Activated naive CD4-positive, alpha-beta T cell treated with anti-CD3 and anti-CD28 coated beads, Interleukin-2, amount 10 ng/mL, durations not matched to agents 7 days and 5 days (primary cell): ENCODE measurements at regions not wholly inside any gene's neighbourhood (a gene's known extent, or its start where the extent isn't known, plus 50 kb on each side); places are given as distances from the start of the nearest gene placed in this dataset.
"Not testable (repeated sequence)": the region's sequence is repeated elsewhere in the genome, so short reads cannot be mapped to it uniquely, and the experiment has no call there.

Source experiments
- CTCF ChIA-PET: fragments of 350-600 bp; sonication (Branson Sonifier 250); formaldehyde crosslinking; loops from one replicate; lab custom pipeline; 2021; ENCODE audit warnings: antibody characterized with exemption; lab: Charles Lee
- DNase-seq: peaks from one replicate; pipeline ENCODE4 v3.0.0-alpha.2; 2020
- H3K27ac Mint-ChIP-seq: one replicate; pipeline ENCODE4 v1.8.0; 2021; ENCODE audit warnings: mild to moderate bottlenecking, moderate library complexity, mixed read lengths
- H3K27me3 Mint-ChIP-seq: one replicate; pipeline ENCODE4 v1.8.0; 2021; ENCODE audit warnings: mild to moderate bottlenecking, mixed read lengths
- H3K36me3 Mint-ChIP-seq: one replicate; pipeline ENCODE4 v1.8.0; 2021; ENCODE audit warnings: mixed read lengths
- H3K4me1 Mint-ChIP-seq: one replicate; pipeline ENCODE4 v1.8.0; 2021; ENCODE audit warnings: mixed read lengths
- H3K4me3 Mint-ChIP-seq: one replicate; pipeline ENCODE4 v1.8.0; 2021; ENCODE audit warnings: mild to moderate bottlenecking, moderate library complexity, mixed read lengths
- H3K9me3 Mint-ChIP-seq: one replicate; pipeline ENCODE4 v1.8.0; 2021; ENCODE audit warnings: mixed read lengths

GRCh38 chr6:76837564-76837963 lies 625.7 kb downstream of the HTR1B start:
- Mint-ChIP-seq H3K4me1 (no peaks in the 10 kb centered on the region), H3K27ac (no peak overlapping the region), H3K9me3 (no peaks in the 10 kb centered on the region), H3K36me3 (no peaks in the 10 kb centered on the region), H3K4me3 (no peak overlapping the region), H3K27me3 (no peaks in the 10 kb centered on the region)
- DNase-seq, result no peak
- CTCF ChIA-PET, result no interaction called here

GRCh38 chr6:76835695-76836094 lies 627.6 kb downstream of the HTR1B start:
- Mint-ChIP-seq H3K4me3 (no peak overlapping the region), H3K9me3 (no peaks in the 10 kb centered on the region), H3K27me3 (no peaks in the 10 kb centered on the region), H3K4me1 (no peaks in the 10 kb centered on the region), H3K27ac (no peak overlapping the region), H3K36me3 (no peaks in the 10 kb centered on the region)
- DNase-seq, result no peak
- CTCF ChIA-PET, result no interaction called here

GRCh38 chr6:76835293-76835692 lies 628.0 kb downstream of the HTR1B start:
- H3K4me1 Mint-ChIP-seq, result no peaks in the 10 kb centered on the region
- no peaks in the 10 kb centered on the region for H3K27me3 Mint-ChIP-seq
- CTCF ChIA-PET, result no interaction called here
- no peak for DNase-seq
- no peak overlapping the region for H3K27ac Mint-ChIP-seq
- no peaks in the 10 kb centered on the region for H3K36me3 Mint-ChIP-seq
- no peaks in the 10 kb centered on the region for H3K9me3 Mint-ChIP-seq
- H3K4me3 Mint-ChIP-seq, result no peak overlapping the region

GRCh38 chr6:76834399-76834798 lies 628.9 kb downstream of the HTR1B start:
- no peaks in the 10 kb centered on the region for H3K9me3 Mint-ChIP-seq
- H3K4me1 Mint-ChIP-seq, result no peaks in the 10 kb centered on the region
- DNase-seq, result no peak
- H3K27me3 Mint-ChIP-seq, result no peaks in the 10 kb centered on the region
- H3K27ac Mint-ChIP-seq, result no peak overlapping the region
- no peak overlapping the region for H3K4me3 Mint-ChIP-seq
- H3K36me3 Mint-ChIP-seq, result no peaks in the 10 kb centered on the region
- CTCF ChIA-PET, result no interaction called here

GRCh38 chr6:76831299-76831698 lies 632.0 kb downstream of the HTR1B start:
- no peaks in the 10 kb centered on the region for H3K4me1 Mint-ChIP-seq
- no peak for DNase-seq
- H3K9me3 Mint-ChIP-seq, result no peaks in the 10 kb centered on the region
- no peak overlapping the region for H3K4me3 Mint-ChIP-seq
- H3K36me3 Mint-ChIP-seq, result no peaks in the 10 kb centered on the region
- CTCF ChIA-PET, result no interaction called here
- no peak overlapping the region for H3K27ac Mint-ChIP-seq
- no peaks in the 10 kb centered on the region for H3K27me3 Mint-ChIP-seq

- not testable (repeated sequence) for H3K27ac Mint-ChIP-seq, H3K36me3 Mint-ChIP-seq, H3K4me3 Mint-ChIP-seq, H3K4me1 Mint-ChIP-seq, H3K27me3 Mint-ChIP-seq, DNase-seq
- H3K9me3 Mint-ChIP-seq, result peaks cover 11% of the 10 kb centered on the region
- CTCF ChIA-PET, result interaction anchor here (0.6 kb wide), 1 partner anchor 50 kb away, joined by 4 read pairs; no protein-coding TSS in a partner anchor
Measured at GRCh38 chr6:76823578-76823977, 639.7 kb downstream of the HTR1B start.

GRCh38 chr6:76818451-76818850 lies 644.8 kb downstream of the HTR1B start:
- Mint-ChIP-seq H3K36me3 (no peaks in the 10 kb centered on the region), H3K27me3 (no peaks in the 10 kb centered on the region), H3K4me3 (no peak overlapping the region), H3K9me3 (peaks cover 4% of the 10 kb centered on the region), H3K4me1 (no peaks in the 10 kb centered on the region), H3K27ac (no peak overlapping the region)
- no peak for DNase-seq
- CTCF ChIA-PET, result no interaction called here

GRCh38 chr6:76817429-76817828 lies 645.9 kb downstream of the HTR1B start:
- Mint-ChIP-seq H3K4me3 (no peak overlapping the region), H3K4me1 (no peaks in the 10 kb centered on the region), H3K27ac (no peak overlapping the region), H3K9me3 (peaks cover 3% of the 10 kb centered on the region), H3K36me3 (no peaks in the 10 kb centered on the region), H3K27me3 (no peaks in the 10 kb centered on the region)
- CTCF ChIA-PET, result no interaction called here
- DNase-seq, result no peak

- Mint-ChIP-seq H3K27ac (no peak overlapping the region), H3K9me3 (peaks cover 5% of the 10 kb centered on the region), H3K4me1 (no peaks in the 10 kb centered on the region), H3K27me3 (no peaks in the 10 kb centered on the region), H3K36me3 (no peaks in the 10 kb centered on the region), H3K4me3 (no peak overlapping the region)
- DNase-seq, result no peak
- CTCF ChIA-PET, result no interaction called here
Measured at GRCh38 chr6:76814496-76815458, 648.5 kb downstream of the HTR1B start.

- Mint-ChIP-seq H3K27me3 (no peaks in the 10 kb centered on the region), H3K9me3 (peaks cover 8% of the 10 kb centered on the region), H3K27ac (no peak overlapping the region), H3K36me3 (no peaks in the 10 kb centered on the region), H3K4me3 (no peak overlapping the region), H3K4me1 (no peaks in the 10 kb centered on the region)
- CTCF ChIA-PET, result no interaction called here
- DNase-seq, result no peak
Measured at GRCh38 chr6:76810286-76810685, 653.0 kb downstream of the HTR1B start.

- no peaks in the 10 kb centered on the region for H3K4me1 Mint-ChIP-seq
- no peaks in the 10 kb centered on the region for H3K36me3 Mint-ChIP-seq
- CTCF ChIA-PET, result no interaction called here
- no peaks in the 10 kb centered on the region for H3K27me3 Mint-ChIP-seq
- no peak for DNase-seq
- no peak overlapping the region for H3K4me3 Mint-ChIP-seq
- H3K9me3 Mint-ChIP-seq, result no peaks in the 10 kb centered on the region
- H3K27ac Mint-ChIP-seq, result no peak overlapping the region
Measured at GRCh38 chr6:76803038-76803580, 660.2 kb downstream of the HTR1B start.

- CTCF ChIA-PET, result no interaction called here
- Mint-ChIP-seq H3K4me3 (no peak overlapping the region), H3K4me1 (no peaks in the 10 kb centered on the region), H3K27me3 (no peaks in the 10 kb centered on the region), H3K36me3 (no peaks in the 10 kb centered on the region), H3K9me3 (no peaks in the 10 kb centered on the region), H3K27ac (no peak overlapping the region)
- DNase-seq, result no peak
Measured at GRCh38 chr6:76792394-76792793, 670.9 kb downstream of the HTR1B start.

GRCh38 chr6:76790881-76791280 lies 672.4 kb downstream of the HTR1B start:
- CTCF ChIA-PET, result no interaction called here
- H3K27ac Mint-ChIP-seq, result no peak overlapping the region
- no peaks in the 10 kb centered on the region for H3K4me1 Mint-ChIP-seq
- no peak for DNase-seq
- H3K36me3 Mint-ChIP-seq, result no peaks in the 10 kb centered on the region
- H3K9me3 Mint-ChIP-seq, result peaks cover under 1% of the 10 kb centered on the region
- H3K4me3 Mint-ChIP-seq, result no peak overlapping the region
- H3K27me3 Mint-ChIP-seq, result no peaks in the 10 kb centered on the region

- H3K9me3 Mint-ChIP-seq, result peaks cover 2% of the 10 kb centered on the region
- H3K36me3 Mint-ChIP-seq, result no peaks in the 10 kb centered on the region
- H3K4me1 Mint-ChIP-seq, result no peaks in the 10 kb centered on the region
- DNase-seq, result no peak
- H3K4me3 Mint-ChIP-seq, result no peak overlapping the region
- no peak overlapping the region for H3K27ac Mint-ChIP-seq
- no peaks in the 10 kb centered on the region for H3K27me3 Mint-ChIP-seq
- CTCF ChIA-PET, result no interaction called here
Measured at GRCh38 chr6:76790045-76790796, 673.1 kb downstream of the HTR1B start.
